Right lobe of liver (tissue), 4 donors: ENCODE measurements at regions not wholly inside any gene's neighbourhood (a gene's known extent, or its start where the extent isn't known, plus 50 kb on each side); places are given as distances from the start of the nearest gene placed in this dataset.
"Not testable (repeated sequence)": the region's sequence is repeated elsewhere in the genome, so short reads cannot be mapped to it uniquely, and the experiment has no call there.

Experiments used
- POLR2A ChIP-seq: fragments of 450-650 bp; IDR thresholded peaks from one replicate; pipeline ENCODE4 v1.6.1; 2017; ENCODE audit warnings: antibody characterized with exemption, mild to moderate bottlenecking
- TF ChIP-seq, protein P1 (sequence below), 4 donors: fragments of 200-600 bp in 3 of 4; fragments of 450-650 bp in 1 of 4; IDR thresholded peaks; one replicate each; pipeline versions ENCODE4 v1.5.1 to v1.8.0; 2016 to 2022; ENCODE audit warnings: antibody characterized with exemption in 4 of 4, mild to moderate bottlenecking in 2 of 4
- donor health status: DM: no; HTN: no; CAD: no.
- donor health status: DM: no; HTN: no; CAD: no.
- donor health status: DM: no; HTN: yes; CAD: no.

DNA sequence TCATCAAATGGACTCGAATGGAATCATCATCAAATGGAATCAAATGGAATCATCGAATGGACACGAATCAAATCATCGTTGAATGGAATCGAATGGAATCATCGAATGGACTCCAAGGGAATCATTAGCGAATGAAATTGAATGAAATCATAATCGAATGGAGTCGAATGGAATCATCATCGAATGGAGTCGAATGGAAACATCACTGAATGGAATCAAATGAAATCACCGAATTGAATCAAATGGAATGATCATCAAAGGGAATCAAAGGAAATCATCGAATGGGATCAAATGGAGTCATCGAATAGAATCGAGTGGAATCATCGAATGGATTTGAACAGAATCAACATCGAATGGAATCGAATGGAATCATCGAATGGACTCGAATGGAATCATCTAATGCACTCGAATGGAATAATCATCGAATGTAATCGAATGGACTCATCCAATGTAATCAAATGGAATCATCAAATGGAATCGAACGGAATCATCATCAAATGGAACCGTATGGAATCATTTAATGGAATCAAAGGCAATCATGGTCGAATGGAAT is 232.2 kb downstream of the SHCBP1 start:
- not testable (repeated sequence) for TF ChIP-seq POLR2A
- TF ChIP-seq, protein P1, sequence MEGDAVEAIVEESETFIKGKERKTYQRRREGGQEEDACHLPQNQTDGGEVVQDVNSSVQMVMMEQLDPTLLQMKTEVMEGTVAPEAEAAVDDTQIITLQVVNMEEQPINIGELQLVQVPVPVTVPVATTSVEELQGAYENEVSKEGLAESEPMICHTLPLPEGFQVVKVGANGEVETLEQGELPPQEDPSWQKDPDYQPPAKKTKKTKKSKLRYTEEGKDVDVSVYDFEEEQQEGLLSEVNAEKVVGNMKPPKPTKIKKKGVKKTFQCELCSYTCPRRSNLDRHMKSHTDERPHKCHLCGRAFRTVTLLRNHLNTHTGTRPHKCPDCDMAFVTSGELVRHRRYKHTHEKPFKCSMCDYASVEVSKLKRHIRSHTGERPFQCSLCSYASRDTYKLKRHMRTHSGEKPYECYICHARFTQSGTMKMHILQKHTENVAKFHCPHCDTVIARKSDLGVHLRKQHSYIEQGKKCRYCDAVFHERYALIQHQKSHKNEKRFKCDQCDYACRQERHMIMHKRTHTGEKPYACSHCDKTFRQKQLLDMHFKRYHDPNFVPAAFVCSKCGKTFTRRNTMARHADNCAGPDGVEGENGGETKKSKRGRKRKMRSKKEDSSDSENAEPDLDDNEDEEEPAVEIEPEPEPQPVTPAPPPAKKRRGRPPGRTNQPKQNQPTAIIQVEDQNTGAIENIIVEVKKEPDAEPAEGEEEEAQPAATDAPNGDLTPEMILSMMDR (IDR thresholded peaks at IDR 0.05), result not testable (repeated sequence)
